ENCODE measurements at regions not wholly inside any gene's neighbourhood (a gene's known extent, or its start where the extent isn't known, plus 50 kb on each side); places are given as distances from the start of the nearest gene placed in this dataset.
"Not testable (repeated sequence)": the region's sequence is repeated elsewhere in the genome, so short reads cannot be mapped to it uniquely, and the experiment has no call there.

DNA sequence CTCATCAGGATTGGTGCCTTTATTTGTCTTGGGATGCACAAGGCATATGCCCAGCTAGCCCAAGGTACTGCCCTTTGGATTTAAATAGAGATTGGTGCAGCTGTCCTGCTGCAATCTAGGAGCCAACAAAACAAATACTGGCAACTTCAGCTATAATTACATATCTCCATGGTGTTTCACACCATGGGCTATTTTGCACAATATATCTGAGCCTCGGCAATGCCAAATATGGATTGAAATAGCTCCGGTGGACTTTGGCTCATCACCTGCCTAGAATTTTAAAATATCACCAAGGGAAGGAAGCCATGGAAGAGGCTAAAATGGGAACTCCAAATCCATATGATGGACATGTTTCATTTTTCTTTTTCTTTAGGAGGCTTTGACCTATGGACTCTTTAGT is 367.8 kb upstream of the UMPS start:
- TF ChIP-seq, protein P1, sequence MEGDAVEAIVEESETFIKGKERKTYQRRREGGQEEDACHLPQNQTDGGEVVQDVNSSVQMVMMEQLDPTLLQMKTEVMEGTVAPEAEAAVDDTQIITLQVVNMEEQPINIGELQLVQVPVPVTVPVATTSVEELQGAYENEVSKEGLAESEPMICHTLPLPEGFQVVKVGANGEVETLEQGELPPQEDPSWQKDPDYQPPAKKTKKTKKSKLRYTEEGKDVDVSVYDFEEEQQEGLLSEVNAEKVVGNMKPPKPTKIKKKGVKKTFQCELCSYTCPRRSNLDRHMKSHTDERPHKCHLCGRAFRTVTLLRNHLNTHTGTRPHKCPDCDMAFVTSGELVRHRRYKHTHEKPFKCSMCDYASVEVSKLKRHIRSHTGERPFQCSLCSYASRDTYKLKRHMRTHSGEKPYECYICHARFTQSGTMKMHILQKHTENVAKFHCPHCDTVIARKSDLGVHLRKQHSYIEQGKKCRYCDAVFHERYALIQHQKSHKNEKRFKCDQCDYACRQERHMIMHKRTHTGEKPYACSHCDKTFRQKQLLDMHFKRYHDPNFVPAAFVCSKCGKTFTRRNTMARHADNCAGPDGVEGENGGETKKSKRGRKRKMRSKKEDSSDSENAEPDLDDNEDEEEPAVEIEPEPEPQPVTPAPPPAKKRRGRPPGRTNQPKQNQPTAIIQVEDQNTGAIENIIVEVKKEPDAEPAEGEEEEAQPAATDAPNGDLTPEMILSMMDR (conservative IDR thresholded peaks at IDR 0.05), result no peak
- TF ChIP-seq ZFX (IDR thresholded peaks at IDR 0.05), result no peak
- H3K27ac ChIP-seq, result no peak overlapping the region

DNA sequence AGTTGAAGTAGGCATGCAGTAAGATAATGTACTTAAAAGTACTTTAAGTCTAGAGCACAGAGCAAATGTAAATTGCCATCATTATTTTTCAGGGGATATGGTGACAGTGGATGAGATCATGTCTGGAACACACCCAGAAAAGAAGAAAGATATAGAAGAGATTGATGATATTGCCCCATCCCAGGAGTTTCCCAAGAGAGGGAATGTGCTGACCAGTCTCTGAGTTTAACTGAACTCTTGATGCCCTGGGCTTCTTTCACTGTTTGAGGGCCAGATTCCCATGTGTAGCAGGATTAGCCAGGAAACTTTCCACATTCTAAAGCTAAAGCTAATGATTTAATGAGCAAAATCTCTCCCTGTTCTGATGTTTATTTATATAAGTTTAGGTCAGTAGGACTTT is 366.8 kb upstream of the UMPS start:
- no peak overlapping the region for H3K27ac ChIP-seq
- TF ChIP-seq, protein P1 (conservative IDR thresholded peaks at IDR 0.05), result no peak
- TF ChIP-seq ZFX (IDR thresholded peaks at IDR 0.05), result no peak

DNA sequence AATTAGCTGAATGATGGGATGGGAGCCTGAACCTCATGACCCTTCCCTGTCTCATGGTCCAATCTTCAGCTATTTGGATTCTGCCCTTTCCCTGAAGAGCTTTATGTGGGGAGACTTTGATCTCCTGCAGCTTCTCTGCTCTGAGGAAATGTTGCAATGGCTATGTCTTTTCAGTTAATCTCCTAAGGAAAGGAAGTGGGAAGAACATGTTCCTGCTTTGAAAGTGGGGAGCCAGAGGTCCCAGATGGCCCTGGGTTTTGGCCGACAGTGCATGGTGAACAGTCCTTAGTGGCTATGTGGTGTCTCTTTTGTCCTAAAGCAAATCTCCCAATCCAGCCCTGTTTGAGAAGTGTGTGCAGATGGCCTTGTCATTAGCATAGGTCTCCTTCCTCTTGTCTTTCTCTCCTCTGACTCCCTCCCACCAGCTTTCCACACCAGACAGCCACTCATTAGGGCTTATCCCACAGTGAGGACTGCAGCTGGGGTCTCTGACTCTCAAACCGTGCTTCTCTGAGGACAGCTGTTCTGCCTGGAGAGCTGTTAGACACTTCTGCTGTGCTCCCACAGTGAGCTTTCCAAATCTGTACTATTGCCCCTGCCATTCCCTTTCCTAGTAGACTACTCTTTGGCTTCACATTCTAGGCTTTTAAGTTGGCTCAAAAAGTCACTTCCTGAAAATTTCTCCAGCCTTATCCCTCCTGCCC is 365.8 kb upstream of the UMPS start:
- no peak for TF ChIP-seq ZFX (IDR thresholded peaks at IDR 0.05)
- TF ChIP-seq, protein P1 (conservative IDR thresholded peaks at IDR 0.05), result no peak
- no peak overlapping the region for H3K27ac ChIP-seq

DNA sequence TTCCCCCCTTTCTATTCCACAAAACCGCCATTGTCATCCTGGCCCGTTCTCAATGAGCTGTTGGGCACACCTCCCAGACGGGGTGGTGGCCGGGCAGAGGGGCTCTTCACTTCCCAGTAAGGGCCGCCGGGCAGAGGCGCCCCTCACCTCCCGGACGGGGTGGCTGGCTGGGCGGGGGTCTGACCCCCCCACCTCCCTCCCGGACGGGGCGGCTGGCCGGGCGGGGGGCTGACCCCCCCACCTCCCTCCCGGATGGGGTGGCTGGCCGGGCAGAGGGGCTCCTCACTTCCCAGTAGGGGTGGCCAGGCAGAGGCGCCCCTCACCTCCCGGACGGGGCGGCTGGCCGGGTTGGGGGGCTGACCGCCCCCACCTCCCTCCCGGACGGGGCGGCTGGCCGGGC is 363.6 kb upstream of the UMPS start:
- not testable (repeated sequence) for H3K27ac ChIP-seq

DNA sequence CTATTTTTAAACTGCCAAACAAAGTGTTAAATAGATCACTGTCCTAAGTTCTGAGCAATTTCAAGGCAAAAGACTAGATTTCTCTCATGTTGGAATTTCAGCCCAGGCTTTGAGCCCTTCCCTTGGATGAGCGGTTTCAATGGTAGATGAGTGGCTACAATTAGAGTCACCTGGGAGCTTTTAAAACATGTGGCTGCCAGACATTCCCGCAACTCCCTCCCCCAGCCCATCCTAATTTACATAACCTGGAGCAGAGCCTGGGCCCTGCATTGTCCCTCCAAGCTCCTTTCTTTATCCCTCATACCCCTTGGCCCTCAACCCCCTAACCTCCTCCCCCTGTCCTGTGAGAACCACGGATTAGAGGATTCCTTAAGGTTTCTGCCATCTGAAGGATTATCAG is 357.5 kb upstream of the UMPS start:
- TF ChIP-seq, protein P1 (conservative IDR thresholded peaks at IDR 0.05), result no peak
- no peak for TF ChIP-seq ZFX (IDR thresholded peaks at IDR 0.05)

DNA sequence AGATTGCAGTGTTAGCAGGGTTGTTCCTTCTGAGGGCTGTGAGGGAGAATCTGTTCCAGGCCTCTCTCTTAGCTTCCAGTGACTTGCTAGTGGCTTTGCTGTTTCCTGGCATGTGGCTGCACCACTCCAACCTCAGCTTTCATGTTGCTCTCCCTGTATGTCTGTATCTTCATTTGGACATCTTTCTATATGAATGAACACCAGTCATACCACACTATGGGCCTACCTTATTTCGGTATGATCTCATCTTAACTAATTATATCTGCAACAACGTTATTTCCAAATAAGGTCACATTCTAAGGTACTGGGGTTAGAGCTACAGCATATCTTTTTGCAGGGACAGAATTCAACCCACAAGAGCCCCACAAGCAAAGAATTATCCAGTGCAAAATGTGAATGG is 356.7 kb upstream of the UMPS start:
- no peak overlapping the region for H3K27ac ChIP-seq
- TF ChIP-seq ZFX (IDR thresholded peaks at IDR 0.05), result no peak
- TF ChIP-seq, protein P1 (conservative IDR thresholded peaks at IDR 0.05), result no peak

More for the DNA sequence above, 357.5 kb upstream of the UMPS start:
- no peak overlapping the region for H3K27ac ChIP-seq

DNA sequence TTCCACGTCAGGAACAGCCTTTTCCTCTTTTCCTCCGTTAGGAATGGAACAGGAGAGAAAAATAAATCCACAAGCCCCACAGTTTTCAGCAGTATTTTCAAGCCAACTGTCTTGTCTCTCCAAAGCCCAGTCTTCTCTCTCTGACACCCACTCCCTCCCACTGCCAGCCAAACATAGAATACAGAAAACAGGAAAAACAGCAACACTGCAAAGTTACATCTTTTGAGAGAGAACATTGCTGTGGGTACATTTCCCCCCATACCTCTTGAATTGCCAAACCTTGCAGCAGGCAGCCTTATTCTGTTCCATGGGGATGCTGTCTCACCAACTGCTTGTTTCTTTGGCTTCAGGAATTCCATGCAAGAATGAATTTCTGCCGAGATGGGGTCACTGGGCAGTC is 355.7 kb upstream of the UMPS start:
- TF ChIP-seq ZFX (IDR thresholded peaks at IDR 0.05), result no peak
- TF ChIP-seq, protein P1 (conservative IDR thresholded peaks at IDR 0.05), result no peak

More for the DNA sequence above, 355.7 kb upstream of the UMPS start:
- no peak overlapping the region for H3K27ac ChIP-seq
